H1 (cell line): ENCODE measurements at regions not wholly inside any gene's neighbourhood (a gene's known extent, or its start where the extent isn't known, plus 50 kb on each side); places are given as distances from the start of the nearest gene placed in this dataset.

Experiments
- CTCF ChIA-PET: fragments of 300-600 bp; sonication (Branson Sonifier 250); formaldehyde crosslinking; loops from one replicate; lab custom pipeline; 2021; ENCODE audit not compliant: partially characterized antibody; lab: Charles Lee
- POLR2A ChIA-PET: fragments of 300-600 bp; sonication (Branson Sonifier 250); formaldehyde crosslinking; loops from one replicate; lab custom pipeline; 2021; ENCODE audit warnings: inconsistent platforms; ENCODE audit not compliant: partially characterized antibody; lab: Charles Lee
- DNase-seq, 2 experiments: peaks; one replicate each; pipeline versions ENCODE4 v3.0.0 to v3.0.0-alpha.2; 2010 to 2022; ENCODE audit warnings: low spot score in 2 of 2, low read depth in 1 of 2, mixed read lengths in 1 of 2
- FAIRE-seq: peaks from 2 replicates; lab custom pipeline; 2011; peaks lifted over from hg19 to GRCh38; lab: Jason Lieb, UNC
- H2AFZ ChIP-seq: 2 replicates; pipeline ENCODE4 v1.8.1; 2012; ENCODE audit warnings: low read length, inconsistent platforms
- H2AK5ac ChIP-seq: 2 replicates; pipeline ENCODE4 v1.6.1; 2013; ENCODE audit warnings: low read depth, low read length
- H2BK120ac ChIP-seq: replicated peaks from 2 replicates; pipeline ENCODE3; 2013; ENCODE audit warnings: low read depth, low read length, inconsistent platforms
- H2BK12ac ChIP-seq: 2 replicates; pipeline ENCODE4 v1.6.1; 2013; ENCODE audit warnings: low read depth, low read length
- H2BK15ac ChIP-seq: 2 replicates; pipeline ENCODE4 v1.6.1; 2013; ENCODE audit warnings: low read length
- H2BK20ac ChIP-seq: 2 replicates; pipeline ENCODE4 v1.6.1; 2013; ENCODE audit warnings: low read length
- H2BK5ac ChIP-seq: 2 replicates; pipeline ENCODE4 v1.6.1; 2013; ENCODE audit warnings: low read depth, low read length
- H3K14ac ChIP-seq: 2 replicates; pipeline ENCODE4 v1.6.1; 2013; ENCODE audit warnings: inconsistent platforms; ENCODE audit not compliant: insufficient read length
- H3K18ac ChIP-seq: 2 replicates; pipeline ENCODE4 v1.6.1; 2013; ENCODE audit warnings: low read length; ENCODE audit errors: extremely low read depth
- H3K23ac ChIP-seq: 2 replicates; pipeline ENCODE4 v1.6.1; 2013; ENCODE audit warnings: inconsistent platforms; ENCODE audit not compliant: insufficient read length
- H3K23me2 ChIP-seq: 2 replicates; pipeline ENCODE4 v1.6.1; 2013; ENCODE audit warnings: low read depth, low read length
- H3K27ac ChIP-seq: 2 replicates; pipeline ENCODE4 v1.6.1; 2011; ENCODE audit warnings: low read depth, low read length, inconsistent platforms
- H3K27me3 ChIP-seq, 4 experiments: replicated peaks in 1 of 4; 1 replicate in 1 of 4; 2 replicates in 3 of 4; pipeline versions ENCODE4 v1.6.1 to v1.8.1; 2011 to 2013; ENCODE audit warnings: low read length in 3 of 4, mild to moderate bottlenecking in 3 of 4, inconsistent platforms in 2 of 4, mixed read lengths in 2 of 4, moderate library complexity in 1 of 4; ENCODE audit not compliant: control insufficient read depth in 3 of 4, insufficient read depth in 3 of 4; ENCODE audit errors: extremely low read depth in 1 of 4
- H3K36me3 ChIP-seq, 4 experiments: 2 replicates each; pipeline versions ENCODE4 v1.6.1 to v1.8.1; 2011 to 2013; ENCODE audit warnings: mild to moderate bottlenecking in 4 of 4, low read length in 3 of 4, moderate library complexity in 2 of 4, control low read depth in 1 of 4, inconsistent platforms in 1 of 4; ENCODE audit not compliant: insufficient read depth in 4 of 4, control insufficient read depth in 2 of 4
- H3K4ac ChIP-seq: replicated peaks from 2 replicates; pipeline ENCODE3; 2013; ENCODE audit warnings: low read length, low read depth, mixed read lengths, inconsistent platforms; ENCODE audit not compliant: insufficient read length
- H3K4me1 ChIP-seq, 4 experiments: replicated peaks in 1 of 4; 1 replicate in 1 of 4; 2 replicates in 3 of 4; pipeline versions ENCODE4 v1.6.1 to v1.8.1; 2011 to 2013; ENCODE audit warnings: low read length in 3 of 4, inconsistent platforms in 2 of 4, mixed read lengths in 1 of 4; ENCODE audit not compliant: insufficient read depth in 4 of 4, control insufficient read depth in 3 of 4
- H3K4me2 ChIP-seq, 2 experiments: 2 replicates each; pipeline versions ENCODE4 v1.6.1 to v1.8.1; 2011 to 2013; ENCODE audit warnings: low read depth in 2 of 2, low read length in 2 of 2, control low read depth in 1 of 2, inconsistent platforms in 1 of 2, mild to moderate bottlenecking in 1 of 2; ENCODE audit not compliant: insufficient read depth in 1 of 2
- H3K4me3 ChIP-seq, 4 experiments: fragments of 200-600, 300-600 bp in 1 of 4; sonication (generic), shearing (Covaris generic), sonication (Bioruptor Twin) in 1 of 4; 2 replicates each; pipeline versions ENCODE4 v1.5.1 to v1.8.1; 2011 to 2016; ENCODE audit warnings: low read length in 4 of 4, low read depth in 3 of 4, control low read depth in 2 of 4, inconsistent platforms in 2 of 4, mild to moderate bottlenecking in 2 of 4, mixed read lengths in 1 of 4, moderate library complexity in 1 of 4; ENCODE audit not compliant: insufficient read depth in 2 of 4; ENCODE audit errors: extremely low read depth in 1 of 4
- H3K56ac ChIP-seq: replicated peaks from 2 replicates; pipeline ENCODE3; 2013; ENCODE audit warnings: low read depth, mild to moderate bottlenecking, mixed read lengths, low read length, inconsistent platforms; ENCODE audit not compliant: insufficient read length
- H3K79me1 ChIP-seq: 2 replicates; pipeline ENCODE4 v1.6.1; 2013; ENCODE audit warnings: low read depth, low read length, control low read depth
- H3K79me2 ChIP-seq, 2 experiments: 2 replicates each; pipeline versions ENCODE4 v1.6.1 to v1.8.1; 2012 to 2013; ENCODE audit warnings: low read length in 2 of 2, mild to moderate bottlenecking in 2 of 2, inconsistent platforms in 1 of 2; ENCODE audit not compliant: insufficient read depth in 2 of 2, control insufficient read depth in 1 of 2
- H3K9ac ChIP-seq, 4 experiments: replicated peaks in 1 of 4; 1 replicate in 1 of 4; 2 replicates in 3 of 4; pipeline versions ENCODE4 v1.6.1 to v1.8.1; 2011 to 2013; ENCODE audit warnings: low read depth in 3 of 4, low read length in 3 of 4, control low read depth in 2 of 4, mild to moderate bottlenecking in 2 of 4, moderate library complexity in 2 of 4, inconsistent platforms in 1 of 4; ENCODE audit errors: extremely low read depth in 1 of 4
- H3K9me3 ChIP-seq, 2 experiments: 2 replicates each; pipeline versions ENCODE4 v1.6.1 to v1.8.1; 2012 to 2013; ENCODE audit warnings: mild to moderate bottlenecking in 2 of 2, moderate library complexity in 2 of 2, control low read depth in 1 of 2, inconsistent platforms in 1 of 2, low read depth in 1 of 2, low read length in 1 of 2, mixed read lengths in 1 of 2; ENCODE audit not compliant: insufficient read depth in 2 of 2
- H4K20me1 ChIP-seq, 2 experiments: replicated peaks in 1 of 2; 2 replicates each; pipeline versions ENCODE3 to v1.8.1; 2011 to 2013; ENCODE audit warnings: inconsistent platforms in 2 of 2, low read length in 2 of 2, mild to moderate bottlenecking in 1 of 2; ENCODE audit not compliant: insufficient read depth in 2 of 2, control insufficient read depth in 1 of 2
- H4K5ac ChIP-seq: 2 replicates; pipeline ENCODE4 v1.6.1; 2013; ENCODE audit warnings: low read length, low read depth, mixed read lengths, inconsistent platforms; ENCODE audit not compliant: insufficient read length
- H4K8ac ChIP-seq: 2 replicates; pipeline ENCODE4 v1.8.0; 2013; ENCODE audit warnings: mild to moderate bottlenecking, moderate library complexity, low read length, inconsistent platforms; ENCODE audit not compliant: insufficient read depth; ENCODE audit errors: extremely low read depth
- H4K91ac ChIP-seq: replicated peaks from 2 replicates; pipeline ENCODE3; 2013; ENCODE audit warnings: low read length, mixed read lengths, inconsistent platforms; ENCODE audit not compliant: insufficient read length
- BACH1 ChIP-seq: IDR thresholded peaks from 2 replicates; pipeline ENCODE4 v1.6.1; 2012; ENCODE audit warnings: low read length, improper control_type of control experiment
- FOSL1 ChIP-seq: IDR thresholded peaks from 2 replicates; pipeline ENCODE4 v1.6.1; 2011; ENCODE audit warnings: mild to moderate bottlenecking, low read depth, low read length, moderate library complexity; ENCODE audit not compliant: insufficient read depth
- NANOG ChIP-seq: IDR thresholded peaks from 2 replicates; pipeline ENCODE4 v1.6.1; 2011; ENCODE audit warnings: low read length, low read depth, mild to moderate bottlenecking, inconsistent platforms; ENCODE audit not compliant: insufficient read depth, poor library complexity, severe bottlenecking
- NRF1 ChIP-seq: IDR thresholded peaks from 2 replicates; pipeline ENCODE4 v1.6.1; 2011; ENCODE audit warnings: mild to moderate bottlenecking, low read depth, low read length, improper control_type of control experiment
- POU5F1 ChIP-seq: IDR thresholded peaks from 2 replicates; pipeline ENCODE4 v1.6.1; 2011; ENCODE audit warnings: low read depth, mild to moderate bottlenecking, low read length, moderate library complexity
- TAF1 ChIP-seq: IDR thresholded peaks from 2 replicates; pipeline ENCODE4 v1.6.1; 2011; ENCODE audit warnings: mild to moderate bottlenecking, low read depth, low read length
- TEAD4 ChIP-seq: IDR thresholded peaks from 2 replicates; pipeline ENCODE4 v1.6.1; 2012; ENCODE audit warnings: low read depth, low read length, inconsistent platforms, mixed read lengths
- ZNF274 ChIP-seq: IDR thresholded peaks from 2 replicates; pipeline ENCODE4 v1.7.0; 2012; ENCODE audit warnings: low read length, borderline replicate concordance; ENCODE audit errors: extremely low read depth

DNA sequence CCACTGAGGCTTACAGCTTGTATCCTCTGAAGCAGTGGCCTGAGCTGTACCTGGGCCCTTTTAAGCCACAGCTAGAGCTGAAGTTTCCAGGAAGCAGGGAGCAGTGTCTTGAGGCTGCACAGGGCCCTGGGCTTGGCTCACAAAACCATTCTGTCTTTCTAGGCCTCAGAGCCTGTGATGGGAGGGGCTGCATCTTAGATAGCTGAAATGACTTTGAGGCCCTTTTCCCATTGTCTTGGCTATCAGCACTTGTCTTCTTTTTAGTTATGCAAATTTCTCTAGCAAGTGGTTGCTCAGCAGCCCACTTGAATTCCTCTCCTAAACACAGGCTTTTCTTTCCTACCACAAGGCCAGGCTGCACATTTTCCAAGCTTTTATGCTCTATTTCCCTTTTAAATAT lies 864.2 kb downstream of the REEP3 start:
- Histone ChIP-seq H3K36me3 (peaks cover 0 to 5% (median 0%) of the 10 kb centered on the region in 4 experiments; a peak in 1 of 8 replicates), H3K27ac (no peak overlapping the region), H3K79me2 (no peaks in the 10 kb centered on the region), H4K5ac (no peak overlapping the region), H2BK120ac (no peak overlapping the region), H3K4me2 (peak overlapping the region; percentile 14 to 29; a peak in 1 of 4 replicates), H2BK12ac (no peak overlapping the region), H2BK5ac (peak overlapping the region; percentile 86), H3K4me3 (peak overlapping the region in 3 of 4 experiments; percentile 1 to 8 (median 7); a peak in 2 of 8 replicates), H3K4ac (no peak overlapping the region), H3K9ac (no peak overlapping the region), H2BK15ac (no peak overlapping the region), H2BK20ac (peak overlapping the region; percentile 9; the same call in 1 of the 2 replicates), H3K27me3 (no peaks in the 10 kb centered on the region), H3K18ac (peak overlapping the region; percentile 27; the same call in 1 of the 2 replicates), H4K20me1 (no peaks in the 10 kb centered on the region), H2AK5ac (no peak overlapping the region), H3K14ac (no peak overlapping the region), H4K8ac (no peak overlapping the region), H3K4me1 (peaks cover 0 to 2% (median 1%) of the 10 kb centered on the region in 4 experiments; a peak in 3 of 7 replicates), H3K23ac (no peak overlapping the region), H2AFZ (0 out of 2 replicates have a peak overlapping the region, but pooled peaks have one; percentile 42), H3K79me1 (no peaks in the 10 kb centered on the region), H3K9me3 (peaks cover 7 to 8% of the 10 kb centered on the region in 2 experiments; a peak in 3 of 4 replicates), H3K56ac (no peak overlapping the region), H4K91ac (no peak overlapping the region), H3K23me2 (no peaks in the 10 kb centered on the region)
- POLR2A ChIA-PET: interaction anchor here (1.0 kb wide), 1 partner anchor 10 kb away, joined by 3 read pairs; no protein-coding TSS in a partner anchor
- CTCF ChIA-PET: interaction anchor here (0.6 to 2.2 kb wide), 4 partner anchors 9 to 595 kb away, joined by 3 to 13 read pairs (median 3); no protein-coding TSS in a partner anchor
- FAIRE-seq (peak; percentile 7), DNase-seq (no peak)
- no peak for TF ChIP-seq NRF1
- peak; percentile 78 for TF ChIP-seq NANOG
- TF ChIP-seq BACH1: no peak
- 0 out of 2 replicates have a peak, but pooled peaks have one; percentile 36 for TF ChIP-seq POU5F1
- no peak for TF ChIP-seq FOSL1
- no peak for TF ChIP-seq TAF1
- no peak for TF ChIP-seq TEAD4
- TF ChIP-seq ZNF274: no peak
